Pons (tissue), 1 donor: ENCODE measurements at regions not wholly inside any gene's neighbourhood (a gene's known extent, or its start where the extent isn't known, plus 50 kb on each side); places are given as distances from the start of the nearest gene placed in this dataset.
"Not testable (repeated sequence)": the region's sequence is repeated elsewhere in the genome, so short reads cannot be mapped to it uniquely, and the experiment has no call there.

Source experiments
- DNase-seq: peaks from one replicate; pipeline ENCODE4 v3.0.0-alpha.2; 2016; ENCODE audit warnings: low spot score

DNA sequence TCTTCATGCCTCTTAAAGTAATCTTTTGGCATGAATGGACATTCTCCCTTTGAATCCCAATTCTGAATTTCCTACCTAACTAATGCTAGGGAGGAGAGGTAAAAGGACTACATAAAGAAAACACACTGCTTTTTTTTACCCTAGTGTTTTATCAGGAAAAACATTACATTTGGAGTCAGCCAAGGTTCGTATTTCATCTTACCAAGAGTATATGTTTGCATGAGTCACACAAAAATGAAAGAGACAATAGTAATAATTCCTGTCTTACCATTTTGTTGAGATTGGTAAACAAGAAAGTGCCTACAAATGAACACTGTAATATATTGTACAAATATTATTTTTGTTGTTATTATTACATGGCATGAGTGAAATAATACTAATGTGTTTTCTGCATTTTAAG is 112.9 kb upstream of the WARS2 start:
- DNase-seq, result no peak

DNA sequence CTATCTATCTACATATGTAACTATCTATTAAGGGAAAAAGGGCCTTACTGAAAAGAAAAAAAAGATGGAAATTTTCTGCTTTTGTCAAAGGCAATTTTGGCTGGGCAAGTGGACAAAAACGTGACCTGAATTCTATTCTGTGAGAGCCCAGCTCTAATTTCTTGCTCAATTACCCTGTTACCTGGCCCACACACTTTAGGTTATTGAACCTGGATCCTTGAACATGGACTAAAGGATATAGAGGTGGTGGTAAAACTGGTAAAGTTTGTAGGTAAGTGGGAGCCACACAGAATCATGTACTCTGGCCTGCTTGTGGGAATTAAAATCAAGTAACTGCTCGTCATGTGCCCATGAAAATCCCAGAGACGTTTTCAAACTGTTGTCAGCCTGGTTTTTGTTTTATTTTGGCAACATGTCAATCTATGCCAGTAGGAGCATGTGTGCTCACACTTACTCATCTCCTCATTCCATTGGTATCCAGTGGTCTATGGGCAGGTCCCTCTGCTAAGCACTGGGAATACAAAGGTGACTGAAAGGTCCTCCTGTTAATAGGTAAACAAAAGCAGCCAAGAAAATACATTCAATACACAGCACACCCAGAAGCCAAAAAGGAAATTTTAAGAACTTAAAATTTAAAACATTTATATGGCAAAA is 113.7 kb upstream of the WARS2 start:
- no peak for DNase-seq

DNA sequence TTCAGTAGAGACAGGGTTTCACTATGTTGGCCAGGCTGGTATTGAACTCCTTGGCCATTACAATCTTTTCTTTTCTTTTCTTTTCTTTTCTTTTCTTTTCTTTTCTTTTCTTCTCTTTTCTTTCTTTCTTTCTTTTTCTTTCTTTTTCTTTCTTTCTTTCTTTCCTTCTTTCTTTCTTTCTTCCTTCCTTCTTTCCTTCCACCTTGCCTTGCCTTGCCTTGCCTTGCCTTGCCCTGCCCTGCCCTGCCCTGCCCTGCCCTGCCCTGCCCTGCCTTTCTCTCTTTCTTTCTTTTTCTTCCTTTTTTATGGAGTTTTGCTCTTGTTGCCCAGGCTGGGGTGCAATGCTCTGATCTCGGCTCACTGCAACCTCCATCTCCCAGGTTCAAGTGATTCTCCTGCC is 112.5 kb upstream of the HAO2 start:
- DNase-seq, result not testable (repeated sequence)

DNA sequence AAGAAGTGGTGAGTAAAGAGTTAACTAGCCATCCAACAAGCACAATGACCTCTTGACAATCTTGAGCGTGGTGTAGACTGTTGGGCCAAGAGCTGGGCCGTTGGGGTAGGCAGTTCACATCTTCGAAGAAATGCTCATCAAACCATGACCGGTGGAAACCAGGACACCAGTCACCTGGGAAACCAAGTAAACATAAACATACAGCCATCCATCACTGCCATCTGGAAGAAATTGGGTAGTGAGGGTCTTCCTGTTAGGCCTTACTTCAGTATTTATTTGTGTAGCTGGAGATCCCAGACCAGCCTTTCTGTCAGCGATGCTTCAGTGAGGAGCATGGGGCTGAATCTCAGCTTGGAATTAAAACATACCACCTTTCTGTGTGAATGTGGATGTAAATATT is 108.1 kb upstream of the HAO2 start:
- DNase-seq, result no peak

DNA sequence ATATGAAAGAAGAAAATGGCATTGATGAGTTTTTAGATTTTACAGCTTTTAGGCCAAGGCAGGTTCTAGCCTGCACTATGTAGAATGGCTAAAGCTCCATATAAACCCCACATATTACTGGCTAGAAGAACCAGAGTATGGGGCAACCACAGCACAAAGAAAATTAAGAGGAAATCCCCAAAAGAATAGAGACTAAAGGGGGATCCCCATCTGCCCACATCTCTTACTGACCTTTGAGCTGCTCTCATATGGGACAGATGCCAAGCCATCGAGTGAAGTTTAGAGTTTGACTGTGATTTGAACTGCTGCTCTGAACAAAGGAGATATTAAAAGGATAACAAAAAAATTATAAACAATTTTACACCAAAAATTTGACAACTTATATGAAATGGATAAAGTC is 102.2 kb upstream of the HAO2 start:
- no peak for DNase-seq

DNA sequence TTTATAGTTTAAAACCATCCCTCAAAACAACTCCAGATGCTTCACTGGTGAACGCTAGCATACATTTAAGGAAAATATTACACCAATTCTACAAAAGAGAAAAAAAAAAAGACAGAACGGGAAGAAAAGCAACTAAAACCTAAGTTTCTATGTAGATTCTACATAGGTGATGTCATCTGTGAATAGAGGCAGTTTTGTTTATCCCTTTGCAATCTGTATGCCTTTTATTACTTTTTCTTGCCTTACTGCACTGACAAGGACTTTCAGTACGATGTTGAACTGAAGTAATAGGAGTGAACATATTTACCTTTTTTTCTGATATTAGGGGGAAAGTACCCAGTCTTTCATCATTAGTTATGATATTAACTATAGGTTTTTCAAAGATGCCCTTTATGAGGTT is 101.7 kb upstream of the HAO2 start:
- no peak for DNase-seq

DNA sequence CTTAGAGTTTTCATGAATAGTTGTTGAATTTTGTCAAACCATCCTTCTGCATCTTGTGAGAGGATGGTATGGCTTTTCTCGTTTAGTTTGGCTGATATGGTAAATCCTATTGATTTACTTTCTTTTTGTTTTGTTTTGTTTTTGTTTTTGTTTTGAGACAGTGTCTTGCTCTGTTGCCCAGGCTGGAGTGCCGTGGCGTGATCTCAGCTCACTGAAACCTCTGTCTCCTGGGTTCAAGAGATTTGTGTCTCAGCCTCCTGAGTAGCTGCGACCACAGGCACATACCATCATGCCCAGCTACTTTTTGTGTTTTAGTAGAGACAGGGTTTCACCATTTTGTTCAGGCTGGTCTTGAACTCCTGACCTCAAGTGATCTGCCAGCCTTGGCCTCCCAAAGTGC is 101.3 kb upstream of the HAO2 start:
- not testable (repeated sequence) for DNase-seq

DNA sequence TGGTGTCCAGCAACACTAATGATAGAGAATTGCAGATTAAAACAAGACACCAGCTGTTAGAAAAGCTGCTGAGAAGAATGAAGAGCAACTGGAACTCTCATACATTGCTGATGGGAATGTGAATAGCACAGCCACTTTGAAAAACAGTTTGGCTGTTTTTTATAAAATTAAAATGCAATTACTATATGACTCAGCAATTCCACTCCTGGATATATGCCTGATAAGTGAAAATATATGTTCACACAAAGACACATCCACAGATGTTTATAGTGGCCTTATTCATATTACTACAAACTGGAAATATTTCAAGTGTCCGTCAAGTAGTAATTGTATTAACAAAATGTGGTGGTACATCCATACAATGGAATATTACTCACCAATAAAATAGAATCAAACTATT is 99.7 kb upstream of the HAO2 start:
- DNase-seq, result no peak

DNA sequence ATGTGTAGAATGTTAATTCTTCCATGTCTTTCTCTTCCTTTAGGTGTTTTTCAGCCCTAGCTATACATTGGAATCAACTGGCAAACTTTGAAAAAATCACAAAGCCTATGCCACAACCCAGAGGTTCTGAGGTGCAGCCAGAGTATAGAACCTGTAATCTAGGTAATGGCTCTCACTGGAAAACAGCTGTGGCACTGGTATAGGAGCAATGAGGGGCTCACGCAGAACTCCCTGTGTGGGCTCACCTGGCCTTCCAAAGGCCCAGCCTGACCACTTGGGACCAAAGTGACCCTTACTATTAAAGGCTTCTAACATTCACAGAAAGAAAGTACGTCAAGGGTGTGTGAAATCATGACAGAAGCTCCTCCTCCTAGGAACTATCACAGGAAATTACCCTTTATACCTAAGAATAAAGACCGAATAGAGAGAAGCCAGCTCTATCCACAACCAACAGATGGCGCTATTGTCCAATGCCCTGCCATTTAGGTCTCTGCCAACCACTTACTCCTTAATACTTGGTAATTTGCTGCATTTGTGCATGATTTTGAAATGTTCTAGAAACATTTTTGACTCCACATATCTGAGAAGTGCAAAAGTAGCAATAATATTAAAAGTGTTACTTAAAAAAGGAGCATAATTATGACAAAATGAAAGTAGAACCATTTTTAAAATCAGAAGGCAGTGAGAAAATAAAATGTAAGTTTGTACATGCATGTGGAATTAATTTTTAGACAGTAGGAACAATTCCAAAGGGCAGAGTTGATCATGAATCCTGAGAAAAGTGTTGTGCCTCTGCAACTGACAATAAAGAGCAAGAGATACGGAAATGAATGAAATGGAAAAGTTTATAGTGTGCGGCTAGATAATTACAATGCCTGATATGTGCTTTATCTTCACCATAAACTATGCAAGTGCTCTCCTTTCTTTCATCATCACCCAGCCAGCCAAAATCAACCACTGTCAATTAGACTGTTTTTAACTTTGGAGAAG is 93.1 kb upstream of the HAO2 start:
- DNase-seq, result peak; percentile 45

DNA sequence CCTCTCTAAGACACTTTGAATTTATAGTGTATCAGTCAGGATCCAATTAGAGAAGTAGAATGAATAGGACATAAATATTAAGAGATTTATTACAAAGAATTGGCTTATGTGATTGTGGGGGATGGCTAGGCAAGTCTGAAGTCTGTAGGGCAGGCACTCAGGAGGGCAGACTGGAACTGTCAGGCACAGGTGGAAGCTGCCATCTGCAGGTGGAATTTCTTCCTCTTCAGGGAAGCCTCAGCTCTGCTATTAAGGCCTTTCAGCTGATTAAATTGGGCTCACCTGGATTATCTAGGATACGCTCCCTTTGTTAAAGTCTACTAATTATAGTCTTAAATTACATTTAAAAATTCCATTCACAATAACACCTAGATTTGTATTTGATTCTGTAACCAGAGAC is 92.0 kb upstream of the HAO2 start:
- DNase-seq, result no peak

DNA sequence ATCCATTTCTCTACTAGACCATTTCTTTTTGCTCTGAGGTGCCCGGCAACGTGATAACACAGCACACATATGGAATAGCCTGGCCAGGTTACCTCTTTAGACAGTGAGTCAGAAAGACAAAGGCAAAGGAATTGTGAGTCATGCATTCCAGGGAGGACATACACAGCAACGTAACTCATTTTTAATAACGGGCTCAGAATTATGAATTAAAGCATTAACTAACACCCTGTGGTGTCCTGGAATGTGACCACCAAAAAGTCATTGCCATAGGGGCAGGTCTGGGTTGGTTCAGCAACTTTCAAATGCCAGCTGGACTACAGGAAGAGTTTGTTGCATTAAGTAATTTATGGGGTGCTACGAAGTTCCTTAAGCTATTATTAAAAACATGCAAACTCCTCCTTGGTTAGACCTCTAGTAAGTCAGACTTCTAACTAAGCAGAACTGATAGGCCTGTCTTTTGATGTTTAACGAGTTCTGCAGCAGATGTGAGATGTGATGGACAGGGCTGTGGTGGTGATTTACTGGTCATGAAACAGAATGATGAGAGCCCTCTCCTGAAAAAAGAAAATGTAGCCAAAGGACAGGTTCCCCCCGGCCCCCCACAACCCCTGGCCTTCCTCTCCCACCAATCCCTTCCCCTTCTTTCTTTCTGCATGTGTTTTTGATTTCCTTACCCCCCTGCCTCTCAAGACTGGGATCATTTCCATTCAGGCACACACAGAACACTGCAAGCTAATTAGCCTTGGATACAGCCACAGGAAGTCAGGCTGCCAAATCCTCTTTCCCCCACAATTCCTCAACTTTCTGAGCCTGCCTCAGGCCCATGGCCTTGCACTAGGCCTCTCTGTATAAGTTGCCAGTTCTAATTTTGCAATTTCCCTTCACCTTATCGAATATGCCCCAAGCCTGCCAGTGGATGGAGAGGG is 88.9 kb upstream of the HAO2 start:
- DNase-seq, result no peak

DNA sequence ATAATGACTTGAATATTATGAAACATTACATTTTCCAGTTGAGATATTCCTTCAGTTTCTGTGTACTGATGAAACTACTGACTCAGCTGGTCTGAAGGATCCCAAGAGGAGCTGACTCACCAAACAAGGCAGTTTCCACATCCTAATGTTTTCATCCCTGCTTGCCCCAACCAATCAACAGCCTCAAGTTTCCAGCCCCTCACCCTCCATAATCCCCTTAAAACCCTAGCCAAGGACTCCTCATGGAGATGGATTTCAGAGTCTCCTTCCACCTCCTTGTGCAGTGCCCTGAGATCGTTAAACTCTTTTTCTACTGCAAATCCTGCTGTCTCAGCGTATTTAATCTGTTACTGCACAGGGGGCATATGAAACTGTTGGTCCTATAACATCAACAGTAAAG is 83.1 kb upstream of the HAO2 start:
- DNase-seq, result no peak

DNA sequence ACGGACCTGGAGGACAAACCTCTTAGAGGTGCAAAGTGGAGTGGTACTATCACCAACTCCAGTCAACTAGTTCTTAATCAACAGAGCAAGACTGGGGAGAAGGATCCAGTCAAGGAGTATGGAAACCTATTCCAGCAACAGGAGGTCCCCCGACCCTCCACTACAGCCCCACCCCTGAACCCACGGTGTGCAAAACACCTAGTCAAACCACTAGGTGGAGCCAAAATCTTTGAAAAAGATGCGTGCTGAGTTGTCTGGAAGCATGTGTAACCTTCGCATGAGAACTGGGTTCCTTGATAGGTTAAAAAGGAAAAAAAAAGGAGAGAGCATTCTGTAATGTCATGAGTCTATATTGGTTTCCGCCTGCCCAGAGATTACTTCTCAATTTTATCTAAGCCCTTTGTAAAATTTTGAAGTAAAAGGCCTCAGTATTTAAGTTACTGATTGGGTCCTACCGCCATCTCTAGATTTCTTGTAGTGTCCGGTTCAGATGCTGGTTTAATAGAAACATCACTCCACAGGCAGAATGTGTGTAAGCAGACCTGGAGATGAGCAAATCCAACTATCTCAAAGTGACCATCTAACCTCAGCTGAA is 81.9 kb upstream of the HAO2 start:
- DNase-seq, result peak; percentile 58

DNA sequence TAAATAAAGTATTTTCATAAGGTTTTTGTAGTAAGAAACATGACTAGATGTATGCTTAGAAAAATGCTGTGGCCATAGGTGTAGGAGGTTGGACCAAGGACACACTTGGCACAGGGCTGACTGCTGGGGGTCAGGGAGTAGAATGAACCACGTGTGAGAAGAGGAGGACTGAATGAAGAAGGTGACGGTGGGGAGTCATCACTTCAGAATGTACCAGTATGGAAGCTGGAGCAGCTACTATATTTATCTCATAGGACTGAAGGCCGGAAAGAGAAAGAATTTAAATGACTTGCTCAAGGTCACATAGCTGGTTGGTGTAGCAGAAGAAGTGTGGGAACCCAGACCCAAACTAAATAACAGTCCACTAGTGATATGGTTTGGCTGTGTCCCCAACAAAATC is 79.8 kb upstream of the HAO2 start:
- no peak for DNase-seq

DNA sequence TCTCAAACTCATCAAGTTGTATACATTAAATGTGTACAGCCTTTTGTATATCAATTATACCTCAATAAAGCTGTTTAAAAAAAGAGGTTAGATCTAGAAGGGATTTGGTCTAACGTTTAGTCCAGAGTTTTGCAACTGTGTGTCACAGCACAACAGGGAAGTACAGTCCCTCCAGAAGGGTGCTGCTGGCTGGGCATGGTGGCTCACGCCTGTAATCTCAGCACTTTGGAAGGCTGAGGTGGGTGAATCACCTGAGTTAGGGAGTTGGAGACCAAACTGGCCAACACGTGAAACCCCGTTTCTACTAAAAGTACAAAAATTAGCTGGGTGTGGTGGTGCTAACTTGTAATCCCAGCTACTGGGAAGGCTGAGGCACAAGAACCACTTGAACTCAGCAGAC is 78.3 kb upstream of the HAO2 start:
- DNase-seq, result no peak

DNA sequence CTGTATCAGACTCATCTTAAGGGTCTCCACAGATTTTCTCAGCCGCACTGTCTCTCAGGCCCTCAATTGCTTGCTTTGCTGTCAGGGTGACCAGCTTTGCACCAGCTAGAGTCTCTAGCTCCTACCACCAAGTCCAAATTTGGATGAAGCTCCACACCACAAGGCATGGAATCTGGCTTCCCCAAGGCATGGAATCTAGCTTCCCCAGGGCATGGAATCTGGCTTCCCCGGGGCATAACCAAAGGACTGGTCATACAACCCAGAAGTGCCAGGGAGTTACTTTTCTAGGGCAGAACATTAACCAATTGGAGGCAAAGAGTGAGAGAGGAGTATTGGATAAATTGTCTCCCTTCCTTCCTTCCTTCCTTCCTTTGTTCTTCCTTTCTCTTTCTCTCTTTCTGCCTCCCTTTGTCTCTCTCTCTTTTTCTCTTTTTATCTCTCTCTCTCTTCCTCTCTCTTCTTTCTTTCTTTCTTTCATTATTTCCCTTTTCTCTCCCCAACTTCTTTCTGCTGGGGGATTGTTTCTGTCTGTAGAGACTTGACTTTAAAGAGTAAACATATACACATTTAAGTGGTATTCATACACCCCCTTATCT is 76.9 kb upstream of the HAO2 start:
- DNase-seq, result no peak

DNA sequence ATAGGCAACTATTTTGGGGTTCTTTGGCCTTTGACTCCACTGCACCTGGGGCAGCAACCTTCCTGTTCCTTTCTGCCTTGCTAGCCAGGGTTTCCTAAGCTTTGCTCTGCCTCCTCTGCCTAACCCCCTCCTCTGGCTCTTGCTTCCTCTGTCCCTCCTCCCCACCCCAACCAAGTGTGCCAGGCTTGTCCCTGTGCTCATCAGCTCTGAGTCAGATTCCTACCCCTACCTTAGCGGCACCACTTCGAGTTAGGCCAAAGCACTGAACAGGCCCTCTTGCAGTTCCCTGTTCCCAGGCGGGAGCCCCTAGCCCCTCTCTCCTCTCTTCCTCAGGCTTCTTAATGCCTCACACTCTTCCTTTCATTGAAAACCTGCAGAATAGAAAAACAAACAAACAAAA is 74.8 kb upstream of the HAO2 start:
- DNase-seq, result no peak

DNA sequence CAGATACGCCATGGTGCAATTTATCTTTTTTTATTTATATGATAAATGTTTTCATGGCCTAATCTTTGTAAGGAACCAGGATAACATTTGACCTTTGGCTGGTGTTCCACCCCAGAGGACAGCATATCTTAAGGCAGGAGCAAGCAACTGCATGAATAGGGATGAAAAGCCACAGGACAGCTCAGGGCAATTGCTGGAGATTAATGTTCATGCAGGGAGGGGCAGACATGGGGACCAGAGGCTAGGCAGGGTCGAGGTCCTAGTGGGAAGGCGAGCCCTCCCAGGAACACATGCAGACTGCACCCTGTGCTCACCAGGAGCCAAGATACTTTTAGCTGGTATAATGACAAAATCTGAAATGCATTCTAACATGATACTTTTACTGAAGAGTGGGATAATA is 74.4 kb upstream of the HAO2 start:
- no peak for DNase-seq

DNA sequence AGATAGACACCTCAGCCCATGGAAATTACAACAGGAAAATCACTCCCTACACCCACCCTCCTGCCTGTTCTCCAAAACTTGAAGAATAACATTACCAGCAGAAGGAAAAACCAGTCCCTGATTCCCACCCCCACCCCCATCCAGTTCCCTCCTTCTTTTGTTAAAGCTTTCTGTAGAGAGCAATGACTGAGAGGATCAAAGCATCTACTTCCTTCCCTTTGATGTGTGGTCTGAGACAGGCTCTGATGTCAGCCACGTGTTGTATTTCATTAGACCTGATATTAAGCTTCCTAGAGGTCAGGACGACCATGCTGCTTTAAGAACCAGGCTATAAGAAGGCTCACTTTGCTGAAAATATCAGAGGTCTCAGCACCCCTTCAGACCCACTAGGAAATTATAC is 73.9 kb upstream of the HAO2 start:
- no peak for DNase-seq

DNA sequence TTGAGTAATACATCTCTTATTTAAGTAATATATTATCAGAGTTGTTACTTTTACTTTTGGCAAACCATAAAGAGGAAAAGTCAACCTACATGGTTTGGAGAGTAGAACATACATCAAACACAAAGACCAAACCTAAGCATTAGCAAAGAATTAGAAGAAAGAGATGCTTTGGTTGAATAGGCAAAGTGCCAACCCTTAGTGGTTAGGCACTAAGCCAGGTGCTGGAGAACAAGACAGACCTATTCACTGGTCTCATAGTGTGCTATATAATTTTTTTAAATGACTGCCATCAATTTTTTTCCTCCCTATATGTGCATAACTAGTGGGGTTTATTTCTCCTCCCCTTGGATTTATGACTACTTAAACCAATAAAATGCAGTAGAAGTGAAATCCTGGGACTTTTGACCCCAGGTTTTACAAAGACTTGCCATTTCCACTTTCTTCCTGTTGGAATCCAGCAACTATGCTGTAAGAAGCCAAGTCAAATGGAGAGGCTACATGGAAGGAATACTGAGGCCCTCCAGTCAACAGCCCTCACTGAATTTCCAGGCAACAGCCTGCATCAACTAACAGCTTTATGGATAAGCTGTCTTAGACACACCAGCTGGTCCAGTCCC is 69.8 kb upstream of the HAO2 start:
- DNase-seq, result no peak

DNA sequence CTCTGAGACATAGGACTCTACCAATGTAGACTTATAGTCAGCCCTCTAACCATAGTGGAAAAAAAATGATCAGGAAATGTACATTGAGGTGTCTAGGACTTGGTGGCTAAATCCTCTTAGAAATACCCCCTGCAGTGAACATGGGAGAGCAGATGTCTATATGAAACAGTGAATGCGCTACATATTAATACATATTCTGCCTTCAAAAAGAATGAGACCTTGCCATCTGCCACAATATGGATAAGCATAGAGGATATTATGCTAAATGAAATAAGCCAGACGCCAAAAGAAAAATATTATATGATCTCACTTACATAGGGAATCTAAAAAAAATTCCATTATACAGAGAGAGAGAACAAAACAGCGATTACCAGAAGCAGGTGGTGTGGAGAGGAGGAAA is 66.6 kb upstream of the HAO2 start:
- DNase-seq, result no peak
